ENCODE measurements at regions not wholly inside any gene's neighbourhood (a gene's known extent, or its start where the extent isn't known, plus 50 kb on each side); places are given as distances from the start of the nearest gene placed in this dataset.
"Not testable (repeated sequence)": the region's sequence is repeated elsewhere in the genome, so short reads cannot be mapped to it uniquely, and the experiment has no call there.

GRCh38 chr5:116799401-116799800, 224.8 kb upstream of the SEMA6A start:
- DNase-seq, result no peak

DNA sequence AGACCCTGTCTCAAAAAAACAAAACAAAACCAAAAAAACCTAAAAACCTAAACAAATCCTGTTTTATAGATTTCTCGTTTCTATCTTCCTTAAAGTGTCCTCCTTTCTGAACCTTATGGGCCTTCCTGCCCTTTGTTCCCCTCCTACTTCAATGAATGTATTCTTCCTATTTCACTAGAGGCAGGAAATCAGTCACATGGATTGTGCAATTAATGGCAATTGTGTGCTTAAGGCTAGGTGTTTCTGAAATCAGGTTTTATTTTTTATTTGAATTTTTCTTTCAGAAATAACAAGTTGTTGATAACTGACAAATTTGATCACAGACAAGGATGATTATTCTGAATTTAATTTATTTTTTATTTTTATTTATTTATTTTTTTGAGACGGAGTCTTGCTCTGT, 220.6 kb upstream of the SEMA6A start:
- no peak for DNase-seq

- DNase-seq, result no peak
These were observed 214.9 kb upstream of the SEMA6A start for GRCh38 chr5:116789522-116789921.

- DNase-seq, result no peak
These were observed 214.3 kb upstream of the SEMA6A start for GRCh38 chr5:116788851-116789403.

DNA sequence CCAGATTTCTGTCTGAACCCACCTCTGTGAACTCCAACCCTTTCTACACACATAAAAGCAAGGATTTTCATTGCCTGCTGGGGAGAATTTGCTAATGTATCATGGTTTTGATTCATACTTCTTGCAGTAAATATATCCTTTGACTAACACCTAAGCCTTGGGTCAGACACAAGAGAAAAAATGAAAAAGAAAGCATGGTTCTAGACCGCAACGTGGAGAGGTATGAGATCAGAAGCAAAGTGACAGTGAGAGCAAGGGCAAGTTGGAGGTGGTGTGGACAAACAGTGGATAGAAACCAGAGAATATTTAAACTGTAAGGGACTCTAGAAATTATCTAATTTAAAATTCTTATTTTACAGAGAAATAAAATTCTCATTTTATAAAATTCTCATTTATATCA, 212.9 kb upstream of the SEMA6A start:
- no peak for DNase-seq

- DNase-seq, result no peak
These were observed 210.5 kb upstream of the SEMA6A start for GRCh38 chr5:116785106-116785505.

GRCh38 chr5:116779846-116780245, 205.2 kb upstream of the SEMA6A start:
- DNase-seq, result no peak

- DNase-seq, result no peak
These were observed 204.1 kb upstream of the SEMA6A start for GRCh38 chr5:116778651-116779280.

GRCh38 chr5:116778032-116778431, 203.4 kb upstream of the SEMA6A start:
- no peak for DNase-seq

DNA sequence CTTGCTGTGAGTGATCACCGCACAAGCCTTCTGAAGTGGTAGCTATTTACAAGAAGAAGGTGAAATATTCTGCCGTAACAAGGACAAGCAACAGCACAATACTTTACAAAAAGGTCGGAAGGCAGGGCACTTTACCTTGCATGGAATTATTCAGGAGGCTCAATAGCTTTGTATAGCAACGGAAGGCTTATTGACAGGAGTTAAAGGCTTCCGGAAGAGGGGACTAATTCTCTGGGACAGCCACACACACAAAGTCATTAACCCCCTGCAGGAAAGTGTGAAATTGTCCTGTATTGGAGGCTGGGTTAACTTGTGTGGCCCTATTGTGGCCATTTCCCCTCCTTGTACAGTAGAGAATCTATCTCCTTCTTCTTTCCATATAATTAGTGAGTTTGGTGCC, 199.3 kb upstream of the SEMA6A start:
- DNase-seq, result no peak

GRCh38 chr5:116772806-116773205, 198.2 kb upstream of the SEMA6A start:
- DNase-seq, result no peak

DNA sequence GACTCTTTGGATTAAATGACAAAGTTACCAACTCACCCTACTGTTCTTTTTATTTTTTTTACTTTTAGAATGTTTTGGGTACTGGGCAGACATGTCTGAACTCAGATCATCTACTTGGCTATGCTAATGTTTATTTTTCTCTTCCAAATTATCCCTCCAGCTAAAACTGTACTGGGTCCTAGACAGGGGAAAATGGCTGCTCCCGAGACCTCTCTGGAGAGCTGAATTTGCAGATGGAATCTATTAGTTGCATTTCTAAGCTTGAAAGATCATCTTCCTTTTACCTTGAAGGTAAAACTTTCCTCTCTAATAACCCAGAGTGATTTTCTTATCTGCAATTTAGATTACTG, 197.5 kb upstream of the SEMA6A start:
- DNase-seq, result no peak

- no peak for DNase-seq
These were observed 197.0 kb upstream of the SEMA6A start for GRCh38 chr5:116771466-116772151.

DNA sequence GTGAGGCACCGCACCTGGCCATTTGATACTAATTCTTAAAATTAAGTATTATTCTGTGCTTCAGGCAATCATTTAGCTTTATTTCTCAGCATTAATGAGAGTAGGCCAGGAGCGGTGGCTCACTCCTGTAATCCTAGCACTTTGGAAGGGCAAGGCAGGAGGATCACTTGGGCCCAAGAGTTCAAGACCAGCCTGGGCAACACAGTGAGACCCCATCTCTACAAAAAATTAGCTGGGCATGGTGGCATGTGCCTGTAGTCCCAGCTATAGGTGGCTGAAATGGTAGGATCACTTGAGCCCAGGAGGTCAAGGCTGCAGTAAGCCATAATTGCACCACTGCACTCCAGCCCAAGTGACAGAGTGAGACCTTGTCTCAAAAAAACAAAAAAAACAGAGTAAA, 195.3 kb upstream of the SEMA6A start:
- DNase-seq, result not testable (repeated sequence)

GRCh38 chr5:116769470-116769869, 194.8 kb upstream of the SEMA6A start:
- DNase-seq, result no peak

GRCh38 chr5:116766470-116766947, 191.9 kb upstream of the SEMA6A start:
- DNase-seq, result no peak

GRCh38 chr5:116765441-116765840, 190.8 kb upstream of the SEMA6A start:
- no peak for DNase-seq

- no peak for DNase-seq
These were observed 190.3 kb upstream of the SEMA6A start for GRCh38 chr5:116764941-116765340.

- no peak for DNase-seq
These were observed 189.6 kb upstream of the SEMA6A start for GRCh38 chr5:116763987-116764866.

GRCh38 chr5:116759860-116760640, 185.4 kb upstream of the SEMA6A start:
- DNase-seq, result no peak

GRCh38 chr5:116757326-116757725, 182.7 kb upstream of the SEMA6A start:
- DNase-seq, result no peak

GRCh38 chr5:116756531-116756930, 181.9 kb upstream of the SEMA6A start:
- DNase-seq, result no peak

DNA sequence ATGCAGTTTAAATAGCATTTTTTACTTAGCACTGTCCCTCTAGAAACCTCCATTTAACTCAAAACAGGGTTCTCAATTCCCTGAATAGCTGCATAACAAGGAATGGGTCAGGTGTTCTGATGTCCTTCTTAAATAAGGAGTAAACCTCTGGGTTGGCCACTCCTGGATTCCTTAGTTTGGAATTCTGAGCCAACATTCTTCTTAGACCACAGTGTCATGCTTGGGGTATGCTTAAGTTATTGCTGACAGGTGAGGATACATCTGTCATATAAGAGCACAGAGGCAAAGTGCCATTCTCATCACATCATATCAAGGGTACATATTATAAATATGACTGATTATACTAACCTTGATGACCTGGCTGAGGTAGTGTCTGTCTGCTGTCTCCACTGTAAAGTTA, 179.9 kb upstream of the SEMA6A start:
- no peak for DNase-seq
